Mesenchymal stem cell (in vitro differentiated cells and primary cell): ENCODE measurements at regions not wholly inside any gene's neighbourhood (a gene's known extent, or its start where the extent isn't known, plus 50 kb on each side); places are given as distances from the start of the nearest gene placed in this dataset.

Experiments used
- DNase-seq: peaks from one replicate; pipeline ENCODE4 v3.0.0-alpha.2; 2013
- H2AFZ ChIP-seq: one replicate; pipeline ENCODE4 v1.6.1; 2013; ENCODE audit warnings: low read depth, mild to moderate bottlenecking, control low read depth, inconsistent platforms, low read length, moderate library complexity
- H2AK5ac ChIP-seq: 2 replicates; pipeline ENCODE4 v1.6.1; 2013; ENCODE audit warnings: low read length, moderate library complexity, mild to moderate bottlenecking, inconsistent platforms; ENCODE audit not compliant: severe bottlenecking
- H2BK120ac ChIP-seq: one replicate; pipeline ENCODE4 v1.6.1; 2013; ENCODE audit warnings: low read depth, mild to moderate bottlenecking, inconsistent platforms, low read length, moderate library complexity
- H2BK12ac ChIP-seq, 2 experiments: one replicate each; pipeline ENCODE4 v1.6.1; 2013; ENCODE audit warnings: inconsistent platforms in 2 of 2, low read length in 2 of 2, mild to moderate bottlenecking in 2 of 2, moderate library complexity in 2 of 2, control low read depth in 1 of 2
- H2BK15ac ChIP-seq: one replicate; pipeline ENCODE4 v1.6.1; 2013; ENCODE audit warnings: mild to moderate bottlenecking, low read depth, inconsistent platforms; ENCODE audit not compliant: poor library complexity, severe bottlenecking
- H2BK5ac ChIP-seq: 2 replicates; pipeline ENCODE4 v1.6.1; 2013; ENCODE audit warnings: low read depth, mild to moderate bottlenecking, low read length, control low read depth, inconsistent platforms; ENCODE audit not compliant: poor library complexity, severe bottlenecking
- H3K14ac ChIP-seq, 2 experiments: one replicate each; pipeline ENCODE4 v1.6.1; 2013; ENCODE audit warnings: inconsistent platforms in 2 of 2, low read length in 2 of 2, control low read depth in 1 of 2, mild to moderate bottlenecking in 1 of 2, moderate library complexity in 1 of 2
- H3K18ac ChIP-seq, 2 experiments: one replicate each; pipeline ENCODE4 v1.6.1; 2013; ENCODE audit warnings: inconsistent platforms in 2 of 2, low read length in 2 of 2, control low read depth in 1 of 2, low read depth in 1 of 2, mild to moderate bottlenecking in 1 of 2
- H3K23ac ChIP-seq, 2 experiments: one replicate each; pipeline ENCODE4 v1.6.1; 2013; ENCODE audit warnings: inconsistent platforms in 2 of 2, low read length in 2 of 2, mild to moderate bottlenecking in 2 of 2, moderate library complexity in 2 of 2, control low read depth in 1 of 2
- H3K27ac ChIP-seq: 2 replicates; pipeline ENCODE4 v1.5.1; 2013; ENCODE audit warnings: mild to moderate bottlenecking, moderate library complexity, low read length, control low read depth, inconsistent platforms; ENCODE audit not compliant: poor library complexity, severe bottlenecking
- H3K27me3 ChIP-seq, 2 experiments: 2 replicates each; pipeline versions ENCODE4 v1.6.1 to v1.7.0; 2013; ENCODE audit warnings: low read length in 2 of 2, mild to moderate bottlenecking in 2 of 2, moderate library complexity in 2 of 2, control low read depth in 1 of 2, inconsistent platforms in 1 of 2; ENCODE audit not compliant: control insufficient read depth in 1 of 2, insufficient read depth in 1 of 2
- H3K36me3 ChIP-seq, 2 experiments: 2 replicates each; pipeline versions ENCODE4 v1.6.1 to v1.7.0; 2013; ENCODE audit warnings: low read length in 2 of 2, control low read depth in 1 of 2, inconsistent platforms in 1 of 2, low read depth in 1 of 2, mild to moderate bottlenecking in 1 of 2; ENCODE audit not compliant: insufficient read depth in 2 of 2, control insufficient read depth in 1 of 2
- H3K4ac ChIP-seq, 2 experiments: one replicate each; pipeline ENCODE4 v1.6.1; 2013; ENCODE audit warnings: inconsistent platforms in 2 of 2, low read length in 2 of 2, mild to moderate bottlenecking in 2 of 2, moderate library complexity in 2 of 2, control low read depth in 1 of 2, low read depth in 1 of 2
- H3K4me1 ChIP-seq: 2 replicates; pipeline ENCODE4 v1.6.1; 2013; ENCODE audit warnings: low read depth, low read length, control low read depth; ENCODE audit not compliant: control insufficient read depth, insufficient read depth
- H3K4me2 ChIP-seq: 2 replicates; pipeline ENCODE4 v1.6.1; 2013; ENCODE audit warnings: low read length, mild to moderate bottlenecking, inconsistent platforms; ENCODE audit not compliant: poor library complexity, severe bottlenecking
- H3K4me3 ChIP-seq, 2 experiments: 2 replicates each; pipeline versions ENCODE4 v1.5.1 to v1.7.0; 2013; ENCODE audit warnings: low read length in 2 of 2, mild to moderate bottlenecking in 2 of 2, control low read depth in 1 of 2, low read depth in 1 of 2; ENCODE audit not compliant: insufficient read depth in 1 of 2
- H3K79me1 ChIP-seq: replicated peaks from 2 replicates; pipeline ENCODE4 v1.6.1; 2013; ENCODE audit warnings: mild to moderate bottlenecking, control low read depth, low read length, inconsistent platforms; ENCODE audit not compliant: poor library complexity, severe bottlenecking
- H3K9ac ChIP-seq: 2 replicates; pipeline ENCODE4 v1.7.0; 2013; ENCODE audit warnings: mild to moderate bottlenecking, low read length, moderate library complexity
- H3K9me3 ChIP-seq: 2 replicates; pipeline ENCODE4 v1.7.0; 2013; ENCODE audit warnings: mild to moderate bottlenecking, low read length; ENCODE audit not compliant: control insufficient read depth
- H4K8ac ChIP-seq: one replicate; pipeline ENCODE4 v1.6.1; 2013; ENCODE audit warnings: inconsistent platforms, mild to moderate bottlenecking, low read length, moderate library complexity
- H4K91ac ChIP-seq: one replicate; pipeline ENCODE4 v1.6.1; 2013; ENCODE audit warnings: mild to moderate bottlenecking, low read length, inconsistent platforms
- WGBS: methylation state at CpG from one replicate; pipeline ENCODE4 v1.1.7; 2013; ENCODE audit warnings: mixed read lengths; 5-methylcytosine and 5-hydroxymethylcytosine counted together

DNA sequence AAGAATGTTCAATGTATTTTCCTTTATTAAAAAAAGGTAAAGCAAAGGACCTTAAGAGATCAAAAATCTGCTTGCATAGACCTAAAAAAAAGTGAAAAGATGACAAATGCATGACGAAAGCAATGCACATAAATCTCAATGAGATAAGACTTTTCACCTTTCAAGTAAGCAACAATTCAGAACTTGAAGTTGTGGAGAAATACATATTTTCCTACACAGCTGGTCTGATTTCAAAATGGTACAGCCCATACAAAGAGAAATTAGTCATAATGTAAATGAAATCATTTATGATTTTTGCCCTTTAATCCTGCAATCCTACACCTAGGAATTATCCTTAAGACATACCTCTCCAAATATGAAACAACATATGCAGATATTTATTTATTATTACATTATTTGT, 568.0 kb downstream of the ANXA1 start:
- no peak overlapping the region for H4K8ac ChIP-seq
- no peaks in the 10 kb centered on the region for H3K27me3 ChIP-seq
- H3K4me1 ChIP-seq = no peaks in the 10 kb centered on the region
- no peak overlapping the region for H3K9ac ChIP-seq
- H2BK5ac ChIP-seq = no peak overlapping the region
- no peak overlapping the region for H2BK15ac ChIP-seq
- no peak overlapping the region for H3K4me2 ChIP-seq
- no peak overlapping the region for H3K4me3 ChIP-seq
- no peak overlapping the region for H4K91ac ChIP-seq
- WGBS = 88% methylated on average over 1 of the region's 1 CpG
- H3K79me1 ChIP-seq = no peaks in the 10 kb centered on the region
- H2BK12ac ChIP-seq = no peak overlapping the region
- no peak overlapping the region for H2BK120ac ChIP-seq
- H3K14ac ChIP-seq = no peak overlapping the region
- no peak overlapping the region for H3K4ac ChIP-seq
- H3K18ac ChIP-seq = no peak overlapping the region
- no peak for DNase-seq
- peaks cover 6% of the 10 kb centered on the region for H3K9me3 ChIP-seq
- H3K27ac ChIP-seq = no peak overlapping the region
- no peak overlapping the region for H2AK5ac ChIP-seq
- H3K36me3 ChIP-seq = no peaks in the 10 kb centered on the region
- no peak overlapping the region for H2AFZ ChIP-seq
- no peak overlapping the region for H3K23ac ChIP-seq

DNA sequence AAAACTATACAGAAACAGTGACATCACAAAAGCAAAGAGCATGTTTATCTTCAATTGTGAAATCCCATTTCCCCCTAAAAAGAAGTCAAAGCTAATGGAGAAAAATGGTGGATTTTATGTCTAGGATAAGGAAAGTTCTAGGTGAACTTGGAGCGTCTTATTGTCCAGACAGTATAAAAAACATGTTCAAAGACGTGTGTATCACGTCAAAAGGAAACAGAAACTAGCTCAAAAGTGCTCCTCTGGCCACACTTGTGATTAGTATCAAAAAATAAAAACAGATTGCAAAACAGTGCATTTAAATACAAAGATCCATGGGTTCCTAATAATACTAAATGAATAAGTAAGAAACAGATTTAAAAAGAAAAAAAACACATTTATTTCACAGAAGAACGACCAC, 568.9 kb downstream of the ANXA1 start:
- Histone ChIP-seq H2BK5ac (no peak overlapping the region), H3K4me3 (no peak overlapping the region), H3K27me3 (no peaks in the 10 kb centered on the region), H3K23ac (no peak overlapping the region), H3K9ac (no peak overlapping the region), H4K91ac (no peak overlapping the region), H3K36me3 (no peaks in the 10 kb centered on the region), H3K4me1 (no peaks in the 10 kb centered on the region), H4K8ac (no peak overlapping the region), H3K4me2 (no peak overlapping the region), H2BK12ac (no peak overlapping the region), H3K14ac (no peak overlapping the region), H3K27ac (no peak overlapping the region), H3K18ac (no peak overlapping the region), H2AFZ (no peak overlapping the region), H3K9me3 (peaks cover 6% of the 10 kb centered on the region), H2BK15ac (no peak overlapping the region), H2AK5ac (no peak overlapping the region), H3K4ac (no peak overlapping the region), H3K79me1 (no peaks in the 10 kb centered on the region), H2BK120ac (no peak overlapping the region)
- WGBS = 92% methylated on average over 2 of the region's 4 CpGs
- no peak for DNase-seq

DNA sequence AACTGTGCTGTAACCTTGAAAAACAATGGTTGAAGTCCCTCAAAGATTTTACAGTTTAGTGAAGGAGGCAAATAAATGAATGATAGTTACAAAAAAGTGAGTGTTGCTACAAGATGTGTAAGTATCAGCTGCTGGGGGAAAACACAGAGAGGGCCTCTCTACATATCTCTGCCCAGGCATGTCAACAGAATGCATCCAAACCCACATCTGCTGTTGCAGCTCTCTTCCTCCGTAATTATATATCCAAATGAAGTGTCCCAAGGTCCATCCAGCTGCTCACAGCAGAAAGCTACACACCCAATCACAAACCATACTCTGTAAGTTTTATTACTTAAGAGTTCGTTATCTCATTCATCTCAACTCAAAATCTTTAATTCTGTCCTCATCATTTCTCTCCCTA, 584.6 kb downstream of the ANXA1 start:
- no peak overlapping the region for H2BK5ac ChIP-seq
- no peak overlapping the region for H3K4me3 ChIP-seq
- H4K91ac ChIP-seq = no peak overlapping the region
- no peak overlapping the region for H2BK15ac ChIP-seq
- H3K4me2 ChIP-seq = no peak overlapping the region
- H3K9ac ChIP-seq = no peak overlapping the region
- H2AFZ ChIP-seq = no peak overlapping the region
- H3K14ac ChIP-seq = no peak overlapping the region
- H3K4ac ChIP-seq = no peak overlapping the region
- H3K79me1 ChIP-seq = no peaks in the 10 kb centered on the region
- H3K9me3 ChIP-seq = no peaks in the 10 kb centered on the region
- no peaks in the 10 kb centered on the region for H3K4me1 ChIP-seq
- no peaks in the 10 kb centered on the region for H3K36me3 ChIP-seq
- no peak overlapping the region for H2BK12ac ChIP-seq
- H3K27ac ChIP-seq = no peak overlapping the region
- no peak overlapping the region for H4K8ac ChIP-seq
- WGBS = 68% methylated on average over 2 of the region's 2 CpGs
- H3K23ac ChIP-seq = no peak overlapping the region
- H2AK5ac ChIP-seq = no peak overlapping the region
- H3K27me3 ChIP-seq = no peaks in the 10 kb centered on the region
- no peak overlapping the region for H2BK120ac ChIP-seq
- DNase-seq = no peak
- no peak overlapping the region for H3K18ac ChIP-seq

DNA sequence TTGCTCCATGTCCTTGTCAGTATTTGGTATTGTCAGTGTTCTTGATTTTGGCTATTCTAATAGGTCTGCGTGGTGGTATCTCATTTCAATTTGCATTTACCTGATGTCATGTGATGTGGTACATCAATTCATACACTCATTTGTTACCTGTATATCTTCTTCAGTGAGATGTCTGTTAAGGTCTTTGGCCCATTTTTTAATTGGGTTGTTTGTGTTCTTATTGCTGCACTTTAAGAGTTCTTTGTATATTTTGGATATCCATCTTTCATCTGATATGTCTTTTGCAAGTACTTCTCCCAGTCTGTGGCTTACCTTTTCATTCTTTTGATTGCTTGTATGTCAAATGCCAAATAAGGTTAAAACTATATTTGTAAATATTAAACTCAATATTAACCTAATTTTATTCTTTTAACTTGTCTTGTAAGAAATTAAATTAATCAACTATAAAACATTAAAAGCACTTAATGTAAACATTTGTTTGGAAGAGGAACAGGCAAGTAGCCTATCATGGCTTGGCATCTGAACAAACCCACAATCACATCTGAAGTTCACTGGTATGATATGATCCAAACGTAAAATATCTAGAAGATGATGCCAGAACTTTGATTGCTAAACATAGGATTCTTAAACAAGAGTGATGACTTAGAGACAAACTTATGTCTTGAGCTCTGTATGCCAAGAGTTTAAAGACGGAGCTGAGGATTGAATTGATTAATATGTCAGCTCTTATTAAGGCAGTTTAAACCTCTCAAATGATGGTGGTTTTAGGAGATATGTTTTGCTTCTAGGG, 587.3 kb downstream of the ANXA1 start:
- no peak for DNase-seq
- Histone ChIP-seq H3K4me3 (no peak overlapping the region), H3K23ac (no peak overlapping the region), H3K9me3 (no peaks in the 10 kb centered on the region), H3K9ac (no peak overlapping the region), H3K18ac (no peak overlapping the region), H3K4ac (no peak overlapping the region), H2BK5ac (no peak overlapping the region), H3K27ac (no peak overlapping the region), H2AFZ (no peak overlapping the region), H3K27me3 (no peaks in the 10 kb centered on the region), H2BK120ac (no peak overlapping the region), H4K91ac (no peak overlapping the region), H3K4me1 (no peaks in the 10 kb centered on the region), H4K8ac (no peak overlapping the region), H2BK12ac (no peak overlapping the region), H3K14ac (no peak overlapping the region), H3K36me3 (no peaks in the 10 kb centered on the region), H2BK15ac (no peak overlapping the region), H3K79me1 (no peaks in the 10 kb centered on the region), H3K4me2 (no peak overlapping the region), H2AK5ac (no peak overlapping the region)
- 80% methylated on average over 2 of the region's 3 CpGs for WGBS
